MCF 10A (cell line): ENCODE measurements at regions not wholly inside any gene's neighbourhood (a gene's known extent, or its start where the extent isn't known, plus 50 kb on each side); places are given as distances from the start of the nearest gene placed in this dataset.

Experiments used
- BruUV-seq: library from RNA; stranded (reverse); fragments of 400-500 nt; replicated peaks from 2 replicates; lab custom pipeline; 2021; lab: Mats Ljungman, UMichigan
- CTCF ChIA-PET: fragments of 300-600 bp; sonication (Branson Sonifier 250); formaldehyde crosslinking; extraction: SDS; loops from one replicate; lab custom pipeline; 2021; ENCODE audit warnings: antibody characterized with exemption, inconsistent platforms; lab: Yijun Ruan, JAX
- POLR2A ChIA-PET: fragments of 300-600, 350-650 bp; sonication (Branson Sonifier 250); formaldehyde crosslinking; extraction: SDS; loops from one replicate; lab custom pipeline; 2020; ENCODE audit warnings: antibody characterized with exemption, inconsistent platforms; lab: Yijun Ruan, JAX
- DNase-seq: peaks from one replicate; pipeline ENCODE4 v3.0.0-alpha.2; 2018; ENCODE audit not compliant: unreplicated experiment
- H3K27ac Mint-ChIP-seq: one replicate; pipeline ENCODE4 v1.8.0; 2022; ENCODE audit warnings: mild to moderate bottlenecking, low read depth, mixed read lengths; ENCODE audit not compliant: unreplicated experiment
- H3K27me3 Mint-ChIP-seq: one replicate; pipeline ENCODE4 v1.8.0; 2022; ENCODE audit warnings: mixed read lengths; ENCODE audit not compliant: insufficient read depth, unreplicated experiment
- H3K36me3 Mint-ChIP-seq: one replicate; pipeline ENCODE4 v1.8.0; 2022; ENCODE audit warnings: mild to moderate bottlenecking, moderate library complexity, mixed read lengths; ENCODE audit not compliant: insufficient read depth, unreplicated experiment
- H3K4me1 Mint-ChIP-seq: one replicate; pipeline ENCODE4 v1.8.0; 2022; ENCODE audit warnings: mixed read lengths; ENCODE audit not compliant: insufficient read depth, unreplicated experiment
- H3K4me3 Mint-ChIP-seq: one replicate; pipeline ENCODE4 v1.8.0; 2022; ENCODE audit warnings: mild to moderate bottlenecking, moderate library complexity, mixed read lengths; ENCODE audit not compliant: unreplicated experiment
- H3K9me3 Mint-ChIP-seq: one replicate; pipeline ENCODE4 v1.8.0; 2022; ENCODE audit warnings: mixed read lengths; ENCODE audit not compliant: unreplicated experiment
- intact Hi-C: fragments of 100-400 bp; cut with micrococcal nuclease; formaldehyde crosslinking; loops from 2 replicates; pipeline ENCODE4 v1.14.1; 2022
- TF ChIP-seq, protein P1 (sequence below): fragments of 200-600 bp; IDR thresholded peaks from one replicate; pipeline ENCODE4 v1.8.0; 2022; ENCODE audit warnings: antibody characterized with exemption, mild to moderate bottlenecking; ENCODE audit not compliant: unreplicated experiment

DNA sequence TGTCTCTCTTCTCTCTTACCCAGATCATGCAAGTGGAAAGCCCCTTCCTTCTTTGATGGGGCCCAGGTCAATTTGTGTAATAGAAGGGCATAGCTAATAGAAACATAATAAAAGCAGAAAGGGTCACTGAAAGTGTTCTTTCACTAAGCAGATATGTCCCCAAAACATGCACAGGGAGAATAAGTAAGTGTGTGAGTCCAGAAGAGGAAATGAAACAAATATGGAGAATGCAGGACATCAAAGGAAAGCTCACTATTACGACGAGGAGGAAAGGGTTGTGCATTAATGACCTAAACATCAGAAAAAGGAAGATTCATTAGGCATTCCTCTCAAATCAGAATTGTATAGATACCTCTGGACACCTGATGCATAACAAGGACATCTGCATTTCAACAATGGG lies 81.4 kb upstream of the SMYD2 start:
- POLR2A ChIA-PET, result no interaction called here
- BruUV-seq, result no TSS peak
- Mint-ChIP-seq H3K36me3 (no peaks in the 10 kb centered on the region), H3K4me1 (no peaks in the 10 kb centered on the region), H3K9me3 (no peaks in the 10 kb centered on the region), H3K4me3 (no peak overlapping the region), H3K27ac (no peak overlapping the region), H3K27me3 (peaks cover 36% of the 10 kb centered on the region)
- TF ChIP-seq, protein P1, sequence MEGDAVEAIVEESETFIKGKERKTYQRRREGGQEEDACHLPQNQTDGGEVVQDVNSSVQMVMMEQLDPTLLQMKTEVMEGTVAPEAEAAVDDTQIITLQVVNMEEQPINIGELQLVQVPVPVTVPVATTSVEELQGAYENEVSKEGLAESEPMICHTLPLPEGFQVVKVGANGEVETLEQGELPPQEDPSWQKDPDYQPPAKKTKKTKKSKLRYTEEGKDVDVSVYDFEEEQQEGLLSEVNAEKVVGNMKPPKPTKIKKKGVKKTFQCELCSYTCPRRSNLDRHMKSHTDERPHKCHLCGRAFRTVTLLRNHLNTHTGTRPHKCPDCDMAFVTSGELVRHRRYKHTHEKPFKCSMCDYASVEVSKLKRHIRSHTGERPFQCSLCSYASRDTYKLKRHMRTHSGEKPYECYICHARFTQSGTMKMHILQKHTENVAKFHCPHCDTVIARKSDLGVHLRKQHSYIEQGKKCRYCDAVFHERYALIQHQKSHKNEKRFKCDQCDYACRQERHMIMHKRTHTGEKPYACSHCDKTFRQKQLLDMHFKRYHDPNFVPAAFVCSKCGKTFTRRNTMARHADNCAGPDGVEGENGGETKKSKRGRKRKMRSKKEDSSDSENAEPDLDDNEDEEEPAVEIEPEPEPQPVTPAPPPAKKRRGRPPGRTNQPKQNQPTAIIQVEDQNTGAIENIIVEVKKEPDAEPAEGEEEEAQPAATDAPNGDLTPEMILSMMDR, result no peak
- DNase-seq, result no peak
- CTCF ChIA-PET, result interaction anchor here (0.5 to 6.8 kb wide), 6 partner anchors 9 to 1018 kb away, joined by 3 to 58 read pairs (median 4); no protein-coding TSS in a partner anchor
- intact Hi-C loops, result no loop called here

DNA sequence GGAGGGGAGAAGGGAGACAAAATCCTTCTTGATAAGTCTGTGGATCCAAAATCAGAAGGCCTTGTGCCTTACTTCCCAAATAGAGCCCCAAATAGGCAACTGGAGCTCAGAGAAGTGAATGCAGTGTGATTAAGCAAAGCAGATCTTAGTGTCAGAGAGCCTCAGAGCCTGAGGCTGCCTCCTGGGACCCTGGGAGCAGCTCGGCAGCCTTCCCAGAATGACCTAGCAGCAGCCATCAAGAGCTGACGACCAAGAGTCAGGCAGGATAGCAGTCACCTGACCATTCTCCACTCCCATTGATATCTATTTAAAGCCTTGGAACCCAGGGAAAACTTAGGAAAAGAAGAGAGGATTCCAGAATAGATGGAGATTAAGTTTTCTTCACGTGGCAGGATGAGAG lies 78.0 kb upstream of the SMYD2 start:
- CTCF ChIA-PET, result interaction anchor here (0.6 to 5.2 kb wide), 11 partner anchors 9 to 956 kb away, joined by 3 to 34 read pairs (median 4); no protein-coding TSS in a partner anchor
- POLR2A ChIA-PET, result no interaction called here
- H3K4me1 Mint-ChIP-seq, result no peaks in the 10 kb centered on the region
- no peak for DNase-seq
- intact Hi-C loops, result no loop called here
- peaks cover 20% of the 10 kb centered on the region for H3K27me3 Mint-ChIP-seq
- H3K36me3 Mint-ChIP-seq, result no peaks in the 10 kb centered on the region
- H3K4me3 Mint-ChIP-seq, result no peak overlapping the region
- H3K27ac Mint-ChIP-seq, result no peak overlapping the region
- TF ChIP-seq, protein P1, result no peak
- no TSS peak for BruUV-seq
- H3K9me3 Mint-ChIP-seq, result no peaks in the 10 kb centered on the region

- CTCF ChIA-PET, result interaction anchor here (0.5 to 5.2 kb wide), 7 partner anchors 9 to 1123 kb away, joined by 3 to 34 read pairs (median 4); no protein-coding TSS in a partner anchor
- Mint-ChIP-seq H3K4me1 (no peaks in the 10 kb centered on the region), H3K27ac (no peak overlapping the region), H3K36me3 (no peaks in the 10 kb centered on the region), H3K4me3 (no peak overlapping the region), H3K27me3 (peaks cover 2% of the 10 kb centered on the region), H3K9me3 (no peaks in the 10 kb centered on the region)
- POLR2A ChIA-PET, result interaction anchor here (1.0 kb wide), 1 partner anchor 10 kb away, joined by 6 read pairs; no protein-coding TSS in a partner anchor
- intact Hi-C loops, result no loop called here
- no peak for DNase-seq
- BruUV-seq, result no TSS peak
- TF ChIP-seq, protein P1, result no peak
These were observed 75.9 kb upstream of the SMYD2 start for GRCh38 chr1:214205053-214205452.

DNA sequence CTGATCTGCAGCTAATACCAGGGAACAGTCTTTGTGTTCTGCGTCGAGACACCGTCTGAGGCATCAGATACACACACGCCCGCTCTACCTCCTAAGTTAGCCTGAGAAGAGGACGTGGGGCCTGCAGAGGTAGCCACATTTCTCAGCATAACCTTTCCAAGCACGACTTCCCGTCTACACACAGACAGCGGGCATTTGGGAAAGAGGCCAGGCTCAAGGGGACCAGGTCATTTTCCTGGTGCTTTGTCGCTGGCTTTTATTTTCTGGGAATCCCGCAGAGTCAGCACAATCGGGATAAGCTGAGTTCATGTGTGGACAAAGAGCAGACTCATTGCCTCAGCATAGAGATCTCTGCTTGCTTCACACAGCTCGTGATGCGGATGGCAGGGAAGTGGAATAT lies 72.5 kb upstream of the SMYD2 start:
- intact Hi-C loops, result no loop called here
- ChIA-PET CTCF (interaction anchor here (0.6 to 3.7 kb wide), 12 partner anchors 9 to 1085 kb away, joined by 3 to 71 read pairs (median 4); no protein-coding TSS in a partner anchor), POLR2A (interaction anchor here (0.7 kb wide), 1 partner anchor 72 kb away, joined by 3 read pairs; no protein-coding TSS in a partner anchor)
- H3K4me1 Mint-ChIP-seq, result peaks cover 13% of the 10 kb centered on the region
- DNase-seq, result no peak
- TF ChIP-seq, protein P1, result no peak
- H3K4me3 Mint-ChIP-seq, result no peak overlapping the region
- BruUV-seq, result no TSS peak
- H3K9me3 Mint-ChIP-seq, result no peaks in the 10 kb centered on the region
- no peaks in the 10 kb centered on the region for H3K36me3 Mint-ChIP-seq
- H3K27me3 Mint-ChIP-seq, result no peaks in the 10 kb centered on the region
- H3K27ac Mint-ChIP-seq, result no peak overlapping the region
